Activated effector memory CD4-positive, alpha-beta T cell treated with anti-CD3 and anti-CD28 coated beads, Interleukin-2, amount 50 U/mL, for 16 hours (primary cell): ENCODE measurements at regions not wholly inside any gene's neighbourhood (a gene's known extent, or its start where the extent isn't known, plus 50 kb on each side); places are given as distances from the start of the nearest gene placed in this dataset.

Source experiments
- DNase-seq: peaks from one replicate; pipeline ENCODE4 v3.0.0-alpha.2; 2020

DNA sequence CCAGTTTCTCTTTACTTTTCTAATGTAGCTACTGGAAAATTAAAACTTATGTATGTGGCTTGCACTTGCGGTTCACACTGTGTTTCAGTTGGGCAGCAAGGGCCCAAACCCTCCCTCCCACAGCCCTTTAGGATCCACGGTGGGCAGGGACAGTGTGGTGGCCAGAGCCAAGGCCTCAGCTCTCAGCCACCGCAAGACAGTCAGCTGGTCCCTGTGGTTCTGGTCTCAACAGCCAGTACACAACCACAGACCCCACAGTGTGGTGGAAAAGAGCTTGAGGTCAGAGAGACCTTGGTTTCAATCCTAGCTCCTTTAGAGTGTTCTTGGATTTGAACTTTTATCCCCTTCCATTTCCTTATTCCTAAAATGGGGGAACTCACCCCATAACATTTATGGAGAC is 153.0 kb upstream of the SMIM23 start:
- no peak for DNase-seq

GRCh38 chr5:171633776-171634470 is 151.7 kb upstream of the SMIM23 start:
- DNase-seq, result no peak

GRCh38 chr5:171634511-171634910 is 151.1 kb upstream of the SMIM23 start:
- DNase-seq, result no peak

- no peak for DNase-seq
Measured at GRCh38 chr5:171635028-171635427, 150.6 kb upstream of the SMIM23 start.

- no peak for DNase-seq
Measured at GRCh38 chr5:171635561-171636245, 149.9 kb upstream of the SMIM23 start.

DNA sequence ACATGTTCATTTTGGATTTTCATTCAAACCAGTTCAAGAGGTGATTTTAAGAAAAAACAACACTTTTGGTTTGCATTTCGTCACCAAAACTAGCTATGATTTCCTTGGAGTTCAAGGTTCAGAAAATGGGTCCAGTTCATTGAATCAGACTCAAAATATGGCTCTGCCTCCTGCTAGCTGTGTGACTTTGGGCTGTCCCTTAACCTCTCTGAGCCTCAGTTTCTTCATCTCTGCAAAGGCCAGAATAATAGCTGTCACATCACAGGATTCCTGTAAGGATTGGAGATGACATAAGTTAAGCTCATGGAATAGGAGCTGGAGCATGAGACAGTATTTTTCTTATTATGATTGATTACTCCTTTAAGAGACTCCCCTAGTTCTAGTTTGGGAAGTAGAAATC is 147.8 kb upstream of the SMIM23 start:
- no peak for DNase-seq

DNA sequence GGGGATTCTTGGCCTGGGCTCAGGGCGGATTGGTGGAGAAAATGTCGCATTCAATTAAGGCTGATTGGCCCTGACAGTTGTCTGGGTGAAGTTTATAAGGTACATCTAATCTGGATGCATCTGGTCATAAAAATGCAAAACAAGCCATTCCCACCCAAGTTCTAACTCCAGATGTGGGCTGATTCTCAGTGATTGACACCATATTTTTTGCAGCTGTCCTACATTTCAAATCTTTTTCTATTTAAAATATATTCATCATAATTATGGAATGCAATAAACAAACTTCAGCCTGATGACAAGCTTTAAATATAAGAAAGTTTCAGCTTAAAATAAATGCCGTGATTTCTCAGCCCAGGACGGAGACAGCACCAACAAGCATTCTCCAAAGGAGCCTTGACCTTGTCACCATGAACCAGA is 146.4 kb upstream of the SMIM23 start:
- DNase-seq, result no peak

DNA sequence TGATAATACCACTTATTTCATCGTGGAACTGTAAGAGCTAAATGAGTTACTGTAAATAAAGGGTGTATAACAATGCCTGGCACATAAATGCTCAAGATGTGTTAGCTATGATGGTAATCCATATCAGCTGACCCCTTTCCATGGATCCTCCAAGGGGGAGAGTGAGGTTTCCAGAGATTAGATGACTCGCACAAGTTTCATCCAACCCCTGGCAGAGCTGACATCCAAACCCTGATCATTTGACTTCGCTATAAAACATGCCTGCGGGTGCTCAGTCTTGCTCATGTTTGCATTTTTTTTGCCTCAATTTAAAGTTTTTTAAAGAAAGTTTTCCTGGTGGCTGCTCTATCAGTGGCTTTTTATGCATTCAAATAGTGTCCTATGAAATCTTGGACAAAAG is 145.7 kb upstream of the SMIM23 start:
- DNase-seq, result no peak

DNA sequence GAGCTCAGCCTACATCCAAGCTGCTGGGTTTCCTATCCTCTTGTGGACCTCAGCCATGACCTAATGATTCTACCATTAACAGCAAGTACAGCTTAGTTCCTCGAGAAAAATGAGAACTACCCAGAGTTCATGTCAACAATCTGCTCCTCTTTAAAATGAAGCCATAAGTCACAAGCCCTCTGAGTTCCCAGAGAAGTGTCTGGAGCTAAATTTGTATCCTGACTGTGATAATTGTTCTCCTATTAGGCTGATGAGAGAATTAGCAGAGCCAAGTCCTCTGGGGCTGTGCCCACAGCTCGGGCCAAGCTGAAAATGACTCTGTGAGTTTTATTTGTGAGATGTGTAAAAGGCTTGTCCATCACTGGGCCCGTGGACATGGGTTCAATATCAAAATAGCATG is 145.1 kb upstream of the SMIM23 start:
- DNase-seq, result no peak

DNA sequence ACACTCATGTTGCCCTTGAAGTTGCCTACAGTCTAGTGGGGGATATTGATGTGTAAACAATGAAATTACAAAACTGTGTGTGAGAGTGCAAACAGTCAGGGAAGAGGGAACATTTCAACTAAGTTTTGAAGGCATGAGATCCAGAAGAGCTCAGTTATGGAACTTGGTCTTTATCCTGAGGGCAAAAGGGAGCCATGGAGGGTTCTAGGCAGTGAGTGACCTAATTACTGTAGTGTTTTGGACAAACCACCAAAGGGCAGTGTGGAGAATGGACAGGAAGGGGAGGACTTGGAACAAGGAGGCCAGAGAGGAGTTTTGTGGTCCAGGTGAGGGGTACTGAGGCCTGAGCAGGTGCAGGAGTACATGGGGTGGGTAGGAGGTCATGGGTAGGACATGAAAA is 143.7 kb upstream of the SMIM23 start:
- no peak for DNase-seq

- DNase-seq, result no peak
Measured at GRCh38 chr5:171642894-171643293, 142.7 kb upstream of the SMIM23 start.

DNA sequence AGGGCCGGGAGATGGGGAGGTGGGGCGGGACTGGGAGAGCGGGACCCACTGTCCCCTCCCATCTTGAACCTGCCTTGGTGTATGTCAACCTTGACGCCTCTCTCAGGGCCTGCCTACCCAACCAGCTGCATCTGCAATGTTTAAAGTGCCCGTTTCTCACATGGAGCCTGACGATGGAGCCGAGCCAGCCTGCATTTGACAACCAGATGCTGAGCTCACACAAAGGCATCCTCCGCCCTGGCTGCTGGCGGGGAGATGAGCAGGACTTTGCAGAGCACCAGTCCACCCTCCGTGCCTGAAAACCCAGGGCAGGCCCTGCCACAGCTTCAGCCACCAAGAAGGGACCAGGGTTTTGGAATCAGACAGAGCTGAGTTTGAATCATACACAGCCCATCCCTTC is 141.1 kb upstream of the SMIM23 start:
- no peak for DNase-seq

DNA sequence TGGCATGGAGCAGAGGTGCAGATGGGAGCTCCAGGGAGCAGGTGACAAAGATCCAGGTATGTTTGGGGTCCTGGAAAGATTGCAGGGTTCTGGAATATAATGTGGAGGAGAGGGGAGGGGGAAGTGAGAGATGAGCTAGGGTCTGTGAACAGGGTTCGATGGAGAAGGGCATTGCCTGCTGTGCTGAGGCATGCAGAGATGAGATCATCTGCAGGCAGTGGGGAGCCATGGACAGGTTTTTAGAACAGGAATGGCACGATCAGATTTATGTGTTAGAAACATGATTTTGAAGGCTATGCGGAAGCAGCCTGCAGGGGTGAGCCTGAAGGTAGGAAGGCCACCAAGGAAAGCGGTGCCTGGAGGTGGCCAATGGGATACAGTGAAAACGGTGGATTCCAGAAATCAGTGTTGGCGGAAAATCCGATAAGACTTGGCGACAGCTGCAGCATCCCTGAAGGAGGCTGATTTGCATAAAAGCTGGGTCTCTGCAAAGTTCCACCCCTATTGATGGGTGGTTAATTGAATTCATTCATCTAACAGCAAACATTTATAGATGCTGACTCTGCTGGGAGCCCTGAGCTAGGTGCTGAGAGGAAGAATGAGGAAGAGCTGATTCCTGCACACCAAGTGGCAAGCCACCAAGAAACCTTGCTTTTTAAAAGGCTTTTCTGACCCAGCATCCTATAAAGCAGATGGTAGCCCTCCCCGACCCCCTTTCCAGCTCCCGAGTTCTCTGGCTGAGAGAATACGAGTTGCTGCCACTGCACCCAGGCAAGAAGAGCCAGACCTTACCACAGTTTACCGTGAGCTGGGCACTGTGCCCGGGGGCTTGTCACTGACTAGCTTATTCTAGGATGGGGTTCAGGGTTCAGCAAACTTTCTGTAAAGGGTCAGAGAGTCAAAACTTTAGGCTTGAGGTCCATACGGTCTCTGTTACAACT is 139.2 kb upstream of the SMIM23 start:
- no peak for DNase-seq

GRCh38 chr5:171647043-171647903 is 138.3 kb upstream of the SMIM23 start:
- no peak for DNase-seq

DNA sequence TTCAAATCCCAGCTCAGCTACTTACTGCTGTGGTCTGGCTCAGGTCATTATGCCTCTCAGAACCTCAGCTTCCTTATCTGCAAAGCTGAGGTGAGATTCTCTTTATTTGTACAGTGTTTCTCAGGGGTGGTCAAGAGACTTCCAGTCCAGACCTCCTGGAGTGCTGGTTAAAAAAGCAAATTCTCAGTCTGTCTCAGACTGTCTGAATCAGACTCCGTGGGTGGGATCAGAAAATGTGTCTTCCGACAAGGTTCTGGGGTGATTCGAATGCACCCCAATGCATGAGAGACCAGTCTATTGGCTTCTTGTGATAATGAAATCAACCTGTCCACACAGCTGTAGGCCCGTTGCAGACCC is 137.7 kb upstream of the SMIM23 start:
- DNase-seq, result no peak

GRCh38 chr5:171648279-171649074 is 137.1 kb upstream of the SMIM23 start:
- no peak for DNase-seq

GRCh38 chr5:171649075-171649401 is 136.6 kb upstream of the SMIM23 start:
- DNase-seq, result no peak

DNA sequence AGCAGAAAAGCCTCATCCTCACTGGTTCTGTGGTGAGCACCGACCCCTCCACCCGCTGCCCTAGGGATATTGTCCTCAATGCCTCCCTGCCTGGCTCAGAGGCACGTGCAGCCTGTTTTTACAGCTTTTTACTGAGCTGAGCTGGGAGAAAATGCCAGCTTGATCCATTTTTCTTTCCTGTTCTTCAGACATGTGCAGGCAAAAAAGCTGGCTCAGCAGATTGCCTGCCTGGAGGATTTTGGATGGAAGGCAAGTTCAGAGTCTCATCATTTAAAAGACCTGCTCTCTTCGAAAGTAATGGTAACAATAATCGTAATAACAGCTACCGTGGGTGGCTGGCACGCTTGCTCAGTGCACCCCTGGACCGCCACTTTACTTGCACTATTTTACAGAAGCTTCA is 135.0 kb upstream of the SMIM23 start:
- DNase-seq, result no peak

- DNase-seq, result no peak
Measured at GRCh38 chr5:171651102-171651501, 134.5 kb upstream of the SMIM23 start.

GRCh38 chr5:171654881-171655280 is 130.7 kb upstream of the SMIM23 start:
- no peak for DNase-seq

- DNase-seq, result no peak
Measured at GRCh38 chr5:171657473-171657872, 128.1 kb upstream of the SMIM23 start.

DNA sequence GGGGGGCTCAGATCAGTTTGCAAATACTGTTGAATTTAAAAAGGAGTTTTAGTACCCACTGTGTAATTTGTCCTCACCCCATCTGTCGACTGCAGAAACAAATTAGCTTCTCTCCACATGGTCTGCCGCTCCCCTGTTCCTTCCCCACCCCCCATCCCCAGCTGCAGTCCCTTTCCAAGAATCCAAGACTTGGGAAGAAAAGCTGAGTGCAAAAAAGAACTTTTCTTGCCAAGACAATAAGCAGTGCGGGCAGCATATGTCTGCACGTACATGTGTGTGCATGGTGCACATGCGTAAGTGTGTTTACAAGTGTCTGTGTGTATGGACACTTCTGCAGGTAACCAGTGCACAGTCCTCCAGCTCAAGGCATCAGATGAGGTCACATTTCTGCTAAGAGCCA is 125.7 kb upstream of the SMIM23 start:
- no peak for DNase-seq
